PC-9 (cell line): ENCODE measurements at regions not wholly inside any gene's neighbourhood (a gene's known extent, or its start where the extent isn't known, plus 50 kb on each side); places are given as distances from the start of the nearest gene placed in this dataset.
"Not testable (repeated sequence)": the region's sequence is repeated elsewhere in the genome, so short reads cannot be mapped to it uniquely, and the experiment has no call there.

ENCODE experiments used
- BruUV-seq: library from RNA; stranded (reverse); fragments of 400-500 nt; replicated peaks from 2 replicates; lab custom pipeline; 2021; lab: Mats Ljungman, UMichigan
- CTCF ChIA-PET: fragments of 300-600 bp; sonication (Branson Sonifier 250); formaldehyde crosslinking; loops from one replicate; lab custom pipeline; 2022; ENCODE audit warnings: antibody characterized with exemption; lab: Charles Lee
- POLR2A ChIA-PET: fragments of 300-600 bp; sonication (Branson Sonifier 250); formaldehyde crosslinking; loops from one replicate; lab custom pipeline; 2022; ENCODE audit warnings: antibody characterized with exemption; ENCODE audit not compliant: unreplicated experiment; lab: Charles Lee
- DNase-seq, 2 experiments: peaks; one replicate each; pipeline versions ENCODE4 v3.0.0 to v3.0.0-alpha.2; 2015 to 2022; ENCODE audit warnings: mixed read lengths in 1 of 2
- H2AFZ ChIP-seq: fragments of 200-600 bp; sonication (generic); 2 replicates; pipeline ENCODE4 v1.8.1; 2017; ENCODE audit warnings: antibody characterized with exemption
- H3F3A ChIP-seq: fragments of 200-600 bp; sonication (generic); 2 replicates; pipeline ENCODE4 v1.8.1; 2017; ENCODE audit warnings: antibody characterized with exemption, mild to moderate bottlenecking, low read depth; ENCODE audit not compliant: insufficient read depth
- H3K27ac ChIP-seq: fragments of 200-600 bp; sonication (generic); 2 replicates; pipeline ENCODE4 v1.6.1; 2016; ENCODE audit warnings: mixed run types
- H3K27me3 ChIP-seq: fragments of 200-600 bp; sonication (generic); 2 replicates; pipeline ENCODE4 v1.6.1; 2016; ENCODE audit warnings: low read depth, mixed run types; ENCODE audit not compliant: insufficient read depth
- H3K36me3 ChIP-seq: fragments of 200-600 bp; sonication (generic); 2 replicates; pipeline ENCODE4 v1.6.1; 2016; ENCODE audit warnings: low read depth, mixed run types
- H3K4me1 ChIP-seq: fragments of 200-600 bp; sonication (generic); replicated peaks from 2 replicates; pipeline ENCODE4 v1.6.1; 2016; ENCODE audit warnings: mixed run types; ENCODE audit not compliant: insufficient read depth
- H3K4me2 ChIP-seq: fragments of 200-600 bp; sonication (generic); 2 replicates; pipeline ENCODE4 v1.6.1; 2017; ENCODE audit warnings: mixed run types
- H3K4me3 ChIP-seq: fragments of 200-600 bp; sonication (generic); 2 replicates; pipeline ENCODE4 v1.6.1; 2016; ENCODE audit warnings: mixed run types
- H3K79me2 ChIP-seq: fragments of 200-600 bp; sonication (generic); 2 replicates; pipeline ENCODE4 v1.6.1; 2017; ENCODE audit warnings: low read depth, mixed run types
- H3K9me2 ChIP-seq: fragments of 200-600 bp; sonication (generic); 2 replicates; pipeline ENCODE4 v1.8.1; 2017; ENCODE audit warnings: mild to moderate bottlenecking; ENCODE audit not compliant: insufficient read depth
- H3K9me3 ChIP-seq: fragments of 200-600 bp; sonication (generic); 2 replicates; pipeline ENCODE4 v1.8.1; 2016; ENCODE audit warnings: low read depth; ENCODE audit not compliant: insufficient read depth
- H4K20me1 ChIP-seq: fragments of 200-600 bp; sonication (generic); 2 replicates; pipeline ENCODE4 v1.8.1; 2017; ENCODE audit not compliant: insufficient read depth
- intact Hi-C: fragments of 100-400 bp; cut with micrococcal nuclease; formaldehyde crosslinking; loops from one replicate; pipeline ENCODE4 v1.10.0; 2022; ENCODE audit not compliant: unreplicated experiment

DNA sequence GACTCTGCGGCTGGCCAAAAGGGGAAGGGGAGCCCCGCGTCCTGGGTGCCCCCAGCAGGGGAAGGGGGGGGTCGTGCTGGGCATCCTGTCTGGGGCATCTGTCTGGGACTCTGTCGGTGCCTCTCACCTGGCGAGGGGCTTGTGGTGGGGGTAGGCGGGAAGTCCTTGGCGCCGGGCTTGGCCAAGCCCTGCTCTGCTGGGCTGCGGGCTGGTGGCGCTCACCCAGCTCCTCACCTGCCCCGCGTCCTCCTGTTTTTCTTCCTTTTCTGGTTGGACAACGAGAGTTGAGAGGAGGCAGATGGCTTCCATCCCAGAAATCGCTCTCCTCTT is 88.6 kb downstream of the DEFB131A start:
- H3K79me2 ChIP-seq, H3K27me3 ChIP-seq, H3K9me3 ChIP-seq, BruUV-seq, H3K4me3 ChIP-seq, H3F3A ChIP-seq, H3K4me2 ChIP-seq, H4K20me1 ChIP-seq, H2AFZ ChIP-seq, H3K9me2 ChIP-seq, H3K4me1 ChIP-seq, H3K27ac ChIP-seq, CTCF ChIA-PET, H3K36me3 ChIP-seq, DNase-seq, POLR2A ChIA-PET: not testable (repeated sequence)
- intact Hi-C loops: loop anchor here (10.0 kb wide), 1 partner anchor 482 kb away; no protein-coding TSS in a partner anchor

- H3K27ac ChIP-seq, H3K4me1 ChIP-seq, H3K4me3 ChIP-seq, H3K27me3 ChIP-seq, H2AFZ ChIP-seq, H3K9me3 ChIP-seq, H3K36me3 ChIP-seq, CTCF ChIA-PET, H4K20me1 ChIP-seq, H3K4me2 ChIP-seq, H3K79me2 ChIP-seq, BruUV-seq, POLR2A ChIA-PET, DNase-seq, H3K9me2 ChIP-seq, H3F3A ChIP-seq: not testable (repeated sequence)
- intact Hi-C loops: loop anchor here (10.0 kb wide), 1 partner anchor 478 kb away; no protein-coding TSS in a partner anchor
Observed at GRCh38 chr4:9537101-9537500, 92.9 kb downstream of the DEFB131A start.

DNA sequence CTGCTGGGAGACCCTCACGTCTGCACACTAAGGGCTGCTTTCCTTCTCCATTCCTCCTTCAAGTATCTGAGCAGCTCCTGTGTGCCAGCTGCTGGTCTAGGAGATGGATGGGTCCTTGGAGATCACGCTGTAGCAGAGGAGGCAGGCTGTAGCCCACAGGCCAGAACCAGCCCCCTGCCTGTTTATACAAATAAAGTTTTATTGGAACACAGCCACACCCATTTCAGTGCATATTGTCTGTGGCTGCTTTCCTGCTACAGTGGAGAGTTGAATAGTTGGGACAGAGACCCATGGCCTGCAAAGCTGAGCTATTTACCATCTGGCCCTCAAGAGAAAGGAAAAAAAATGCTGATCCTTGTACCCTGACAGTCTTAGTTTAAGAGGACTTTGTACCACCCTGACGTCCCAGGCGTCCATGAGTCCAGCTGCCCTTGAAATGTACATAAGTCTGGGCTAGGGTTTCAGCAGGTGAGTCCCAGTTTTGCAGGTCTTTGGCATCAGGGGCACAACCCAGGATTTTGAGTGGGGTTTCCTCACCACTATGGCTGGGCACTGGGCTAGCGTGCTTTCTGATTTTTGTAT is 95.8 kb downstream of the DEFB131A start:
- POLR2A ChIA-PET, H3K27ac ChIP-seq, H4K20me1 ChIP-seq, H3K9me3 ChIP-seq, H3K79me2 ChIP-seq, H3K4me2 ChIP-seq, H3K4me1 ChIP-seq, BruUV-seq, H3K27me3 ChIP-seq, DNase-seq, H2AFZ ChIP-seq, H3K4me3 ChIP-seq, H3K9me2 ChIP-seq, H3F3A ChIP-seq, CTCF ChIA-PET, H3K36me3 ChIP-seq: not testable (repeated sequence)
- intact Hi-C loops: loop anchor here (10.0 kb wide), 1 partner anchor 475 kb away; no protein-coding TSS in a partner anchor

GRCh38 chr4:9541388-9541915 is 97.2 kb downstream of the DEFB131A start:
- H3K4me1 ChIP-seq, H3K27ac ChIP-seq, H3K9me3 ChIP-seq, H3K36me3 ChIP-seq, H4K20me1 ChIP-seq, H3K79me2 ChIP-seq, CTCF ChIA-PET, intact Hi-C loops, DNase-seq, H3K27me3 ChIP-seq, H3K9me2 ChIP-seq, BruUV-seq, H2AFZ ChIP-seq, H3F3A ChIP-seq, H3K4me3 ChIP-seq, H3K4me2 ChIP-seq, POLR2A ChIA-PET: not testable (repeated sequence)

- BruUV-seq, CTCF ChIA-PET: not testable (repeated sequence)
Observed at GRCh38 chr4:9544851-9545250, 100.6 kb downstream of the DEFB131A start.

DNA sequence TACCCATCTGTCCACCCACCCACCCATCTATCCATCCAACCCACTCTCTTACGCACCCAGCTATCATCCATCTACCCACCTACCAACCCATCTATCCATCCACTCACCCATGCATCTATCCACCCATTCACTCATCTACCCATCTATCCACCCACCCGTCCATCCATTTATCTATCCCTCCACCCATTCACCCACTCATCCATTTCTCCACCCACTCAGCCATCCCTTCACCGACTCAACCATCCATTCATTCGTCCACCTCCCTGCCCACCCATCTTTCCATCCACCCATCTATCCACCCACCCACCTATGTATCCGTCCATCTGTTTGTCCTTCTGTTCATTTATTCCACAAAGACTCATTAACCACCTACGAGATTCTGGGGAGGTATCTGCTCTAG is 103.3 kb downstream of the DEFB131A start:
- POLR2A ChIA-PET, CTCF ChIA-PET: not testable (repeated sequence)

More at GRCh38 chr4:9544851-9545250, 100.6 kb downstream of the DEFB131A start:
- H3K9me3 ChIP-seq, H4K20me1 ChIP-seq, H3K79me2 ChIP-seq, H3K27me3 ChIP-seq, H3K4me2 ChIP-seq, H3K36me3 ChIP-seq, intact Hi-C loops, POLR2A ChIA-PET, DNase-seq, H3K9me2 ChIP-seq, H3K4me3 ChIP-seq, H3K27ac ChIP-seq, H3K4me1 ChIP-seq, H2AFZ ChIP-seq, H3F3A ChIP-seq: not testable (repeated sequence)

DNA sequence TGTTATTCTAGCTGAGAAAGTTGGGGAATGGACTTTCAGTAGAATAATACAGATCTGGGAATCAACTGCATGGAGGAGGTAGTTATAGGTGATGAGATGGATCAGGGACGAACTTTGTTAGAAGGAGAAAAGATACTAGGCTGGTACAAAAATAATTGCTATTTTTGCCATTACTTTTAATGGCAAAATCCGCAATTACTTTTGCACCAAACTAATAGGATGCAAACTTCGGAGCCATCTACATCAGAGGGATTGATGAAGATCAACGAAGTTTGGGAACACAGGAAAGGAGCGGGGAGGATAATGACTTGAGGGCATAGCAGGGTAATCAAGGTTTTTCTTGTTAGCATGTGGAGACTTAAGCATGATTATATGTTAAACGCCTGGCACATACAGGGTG is 111.9 kb downstream of the DEFB131A start:
- H3K79me2 ChIP-seq, H3K27me3 ChIP-seq, H3K36me3 ChIP-seq, H3F3A ChIP-seq, H3K4me1 ChIP-seq, H3K4me2 ChIP-seq, BruUV-seq, DNase-seq, H4K20me1 ChIP-seq, CTCF ChIA-PET, H3K9me3 ChIP-seq, intact Hi-C loops, POLR2A ChIA-PET, H3K4me3 ChIP-seq, H2AFZ ChIP-seq, H3K27ac ChIP-seq, H3K9me2 ChIP-seq: not testable (repeated sequence)

More for the DNA sequence above, 103.3 kb downstream of the DEFB131A start:
- H3K4me3 ChIP-seq, intact Hi-C loops, H3K79me2 ChIP-seq, H3K9me2 ChIP-seq, DNase-seq, H2AFZ ChIP-seq, H3K27ac ChIP-seq, H3K9me3 ChIP-seq, H3K4me2 ChIP-seq, H3F3A ChIP-seq, H3K27me3 ChIP-seq, H3K36me3 ChIP-seq, H4K20me1 ChIP-seq, BruUV-seq, H3K4me1 ChIP-seq: not testable (repeated sequence)
